Parathyroid adenoma (tissue), 2 donors: ENCODE measurements at regions not wholly inside any gene's neighbourhood (a gene's known extent, or its start where the extent isn't known, plus 50 kb on each side); places are given as distances from the start of the nearest gene placed in this dataset.

Experiments
- H2AFZ ChIP-seq: fragments of 300-600 bp; sonication (generic); one replicate; pipeline ENCODE4 v1.7.0; 2017; ENCODE audit warnings: antibody characterized with exemption, mild to moderate bottlenecking
- H3K27ac ChIP-seq: fragments of 300-600 bp; sonication (generic); one replicate; pipeline ENCODE4 v1.7.0; 2017
- H3K27me3 ChIP-seq: fragments of 300-600 bp; sonication (generic); one replicate; pipeline ENCODE4 v1.7.0; 2017; ENCODE audit warnings: low read length; ENCODE audit not compliant: control insufficient read depth, insufficient read depth
- H3K36me3 ChIP-seq: fragments of 300-600 bp; sonication (generic); one replicate; pipeline ENCODE4 v1.7.0; 2017; ENCODE audit warnings: low read length; ENCODE audit not compliant: control insufficient read depth, insufficient read depth
- H3K4me1 ChIP-seq: fragments of 300-600 bp; sonication (generic); one replicate; pipeline ENCODE4 v1.7.0; 2017; ENCODE audit warnings: control low read depth
- H3K4me2 ChIP-seq: fragments of 300-600 bp; sonication (generic); one replicate; pipeline ENCODE4 v1.7.0; 2017; ENCODE audit warnings: low read length
- H3K4me3 ChIP-seq: fragments of 300-600 bp; sonication (generic); one replicate; pipeline ENCODE4 v1.7.0; 2017; ENCODE audit warnings: low read depth, low read length
- H3K79me2 ChIP-seq: fragments of 300-600 bp; sonication (generic); one replicate; pipeline ENCODE4 v1.7.0; 2017; ENCODE audit warnings: control low read depth
- H3K9ac ChIP-seq: fragments of 300-600 bp; sonication (generic); one replicate; pipeline ENCODE4 v1.7.0; 2017; ENCODE audit warnings: mild to moderate bottlenecking
- H3K9me3 ChIP-seq: fragments of 300-600 bp; sonication (generic); one replicate; pipeline ENCODE4 v1.7.0; 2017; ENCODE audit warnings: low read length; ENCODE audit not compliant: control insufficient read depth
- TF ChIP-seq, protein P1 (sequence below): fragments of 300-600 bp; sonication (generic); IDR thresholded peaks from one replicate; pipeline ENCODE4 v1.7.0; 2017; ENCODE audit warnings: antibody characterized with exemption, mild to moderate bottlenecking
- donor health status: primary hyperparathyroidism.

GRCh38 chr22:22130953-22131608 is 113.5 kb upstream of the VPREB1 start:
- Histone ChIP-seq H3K4me2 (no peak overlapping the region), H3K4me1 (no peaks in the 10 kb centered on the region), H3K27ac (no peak overlapping the region), H3K36me3 (no peaks in the 10 kb centered on the region), H2AFZ (no peak overlapping the region), H3K79me2 (no peaks in the 10 kb centered on the region), H3K27me3 (no peaks in the 10 kb centered on the region), H3K9me3 (no peaks in the 10 kb centered on the region), H3K4me3 (no peak overlapping the region), H3K9ac (no peak overlapping the region)
- TF ChIP-seq, protein P1, sequence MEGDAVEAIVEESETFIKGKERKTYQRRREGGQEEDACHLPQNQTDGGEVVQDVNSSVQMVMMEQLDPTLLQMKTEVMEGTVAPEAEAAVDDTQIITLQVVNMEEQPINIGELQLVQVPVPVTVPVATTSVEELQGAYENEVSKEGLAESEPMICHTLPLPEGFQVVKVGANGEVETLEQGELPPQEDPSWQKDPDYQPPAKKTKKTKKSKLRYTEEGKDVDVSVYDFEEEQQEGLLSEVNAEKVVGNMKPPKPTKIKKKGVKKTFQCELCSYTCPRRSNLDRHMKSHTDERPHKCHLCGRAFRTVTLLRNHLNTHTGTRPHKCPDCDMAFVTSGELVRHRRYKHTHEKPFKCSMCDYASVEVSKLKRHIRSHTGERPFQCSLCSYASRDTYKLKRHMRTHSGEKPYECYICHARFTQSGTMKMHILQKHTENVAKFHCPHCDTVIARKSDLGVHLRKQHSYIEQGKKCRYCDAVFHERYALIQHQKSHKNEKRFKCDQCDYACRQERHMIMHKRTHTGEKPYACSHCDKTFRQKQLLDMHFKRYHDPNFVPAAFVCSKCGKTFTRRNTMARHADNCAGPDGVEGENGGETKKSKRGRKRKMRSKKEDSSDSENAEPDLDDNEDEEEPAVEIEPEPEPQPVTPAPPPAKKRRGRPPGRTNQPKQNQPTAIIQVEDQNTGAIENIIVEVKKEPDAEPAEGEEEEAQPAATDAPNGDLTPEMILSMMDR = no peak

- no peak overlapping the region for H3K9ac ChIP-seq
- no peak overlapping the region for H3K4me3 ChIP-seq
- H2AFZ ChIP-seq = no peak overlapping the region
- H3K36me3 ChIP-seq = no peaks in the 10 kb centered on the region
- H3K27me3 ChIP-seq = no peaks in the 10 kb centered on the region
- H3K27ac ChIP-seq = no peak overlapping the region
- H3K4me1 ChIP-seq = no peaks in the 10 kb centered on the region
- H3K79me2 ChIP-seq = no peaks in the 10 kb centered on the region
- no peak overlapping the region for H3K4me2 ChIP-seq
- no peaks in the 10 kb centered on the region for H3K9me3 ChIP-seq
- TF ChIP-seq, protein P1 = no peak
Observed at GRCh38 chr22:22129387-22129786, 115.2 kb upstream of the VPREB1 start.

DNA sequence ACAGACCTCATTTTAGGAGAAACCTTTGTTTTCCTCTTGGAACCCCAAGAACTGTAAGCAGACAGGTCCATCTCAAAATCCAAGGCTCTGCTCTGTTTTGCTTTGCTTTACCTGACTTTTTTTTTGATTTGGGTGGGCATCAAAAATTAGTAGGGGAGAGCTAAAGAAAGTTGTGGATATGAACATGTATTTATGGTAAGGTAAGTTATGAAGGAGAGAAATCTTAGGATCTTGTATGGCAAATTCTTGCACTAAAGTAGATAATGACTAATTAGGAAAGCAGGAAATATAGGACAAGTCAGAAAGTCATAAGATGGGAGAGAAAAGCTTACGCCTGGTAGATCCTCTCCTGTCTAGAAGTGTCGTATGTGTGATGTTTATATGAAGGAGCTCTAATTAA is 116.1 kb upstream of the VPREB1 start:
- Histone ChIP-seq H3K4me1 (no peaks in the 10 kb centered on the region), H3K27me3 (no peaks in the 10 kb centered on the region), H3K4me2 (no peak overlapping the region), H3K9me3 (no peaks in the 10 kb centered on the region), H3K36me3 (no peaks in the 10 kb centered on the region), H3K27ac (no peak overlapping the region), H3K79me2 (no peaks in the 10 kb centered on the region), H3K9ac (no peak overlapping the region), H3K4me3 (no peak overlapping the region), H2AFZ (no peak overlapping the region)
- TF ChIP-seq, protein P1 = no peak

GRCh38 chr22:22127100-22127499 is 117.5 kb upstream of the VPREB1 start:
- H3K79me2 ChIP-seq = no peaks in the 10 kb centered on the region
- TF ChIP-seq, protein P1 = no peak
- H3K4me3 ChIP-seq = no peak overlapping the region
- no peak overlapping the region for H3K27ac ChIP-seq
- no peaks in the 10 kb centered on the region for H3K4me1 ChIP-seq
- no peaks in the 10 kb centered on the region for H3K27me3 ChIP-seq
- no peaks in the 10 kb centered on the region for H3K9me3 ChIP-seq
- H3K4me2 ChIP-seq = no peak overlapping the region
- no peak overlapping the region for H2AFZ ChIP-seq
- no peaks in the 10 kb centered on the region for H3K36me3 ChIP-seq
- no peak overlapping the region for H3K9ac ChIP-seq
